ENCODE measurements at regions not wholly inside any gene's neighbourhood (a gene's known extent, or its start where the extent isn't known, plus 50 kb on each side); places are given as distances from the start of the nearest gene placed in this dataset.

GRCh38 chr12:92363295-92364146 lies 217.9 kb upstream of the BTG1 start:
- no peak for TF ChIP-seq CTCF (conservative IDR thresholded peaks at IDR 0.05)
- Mint-ChIP-seq H3K27me3 (no peaks in the 10 kb centered on the region), H3K9me3 (no peaks in the 10 kb centered on the region), H3K27ac (no peak overlapping the region), H3K4me1 (ENCODE audit: unreplicated experiment) (peaks cover 26% of the 10 kb centered on the region), H3K4me3 (no peak overlapping the region), H3K36me3 (no peaks in the 10 kb centered on the region)
- DNase-seq (ENCODE audit: extremely low spot score, unreplicated experiment): no peak

- DNase-seq (ENCODE audit: extremely low spot score, unreplicated experiment): no peak
- Mint-ChIP-seq H3K27ac (no peak overlapping the region), H3K36me3 (no peaks in the 10 kb centered on the region), H3K9me3 (peaks cover 1% of the 10 kb centered on the region), H3K4me1 (ENCODE audit: unreplicated experiment) (peaks cover 28% of the 10 kb centered on the region), H3K27me3 (no peaks in the 10 kb centered on the region), H3K4me3 (no peak overlapping the region)
- no peak for TF ChIP-seq CTCF (conservative IDR thresholded peaks at IDR 0.05)
Observed at GRCh38 chr12:92362785-92363184, 217.1 kb upstream of the BTG1 start.

- H3K9me3 Mint-ChIP-seq: peaks cover 5% of the 10 kb centered on the region
- no peak overlapping the region for H3K27ac Mint-ChIP-seq
- H3K27me3 Mint-ChIP-seq: no peaks in the 10 kb centered on the region
- no peak overlapping the region for H3K4me3 Mint-ChIP-seq
- H3K4me1 Mint-ChIP-seq (ENCODE audit: unreplicated experiment): peaks cover 30% of the 10 kb centered on the region
- no peak for TF ChIP-seq CTCF (conservative IDR thresholded peaks at IDR 0.05)
- H3K36me3 Mint-ChIP-seq: no peaks in the 10 kb centered on the region
- DNase-seq (ENCODE audit: extremely low spot score, unreplicated experiment): no peak
Observed at GRCh38 chr12:92362126-92362525, 216.5 kb upstream of the BTG1 start.

- H3K4me1 Mint-ChIP-seq (ENCODE audit: unreplicated experiment): peaks cover 23% of the 10 kb centered on the region
Observed at GRCh38 chr12:92360543-92360942, 214.9 kb upstream of the BTG1 start.

GRCh38 chr12:92359581-92360209 lies 214.0 kb upstream of the BTG1 start:
- no peaks in the 10 kb centered on the region for H3K36me3 Mint-ChIP-seq
- peaks cover 23% of the 10 kb centered on the region for H3K4me1 Mint-ChIP-seq (ENCODE audit: unreplicated experiment)
- no peak for DNase-seq (ENCODE audit: extremely low spot score, unreplicated experiment)
- peaks cover 10% of the 10 kb centered on the region for H3K9me3 Mint-ChIP-seq
- TF ChIP-seq CTCF (conservative IDR thresholded peaks at IDR 0.05): no peak
- no peaks in the 10 kb centered on the region for H3K27me3 Mint-ChIP-seq
- no peak overlapping the region for H3K4me3 Mint-ChIP-seq
- no peak overlapping the region for H3K27ac Mint-ChIP-seq

More at GRCh38 chr12:92360543-92360942, 214.9 kb upstream of the BTG1 start:
- Mint-ChIP-seq H3K4me3 (no peak overlapping the region), H3K27ac (no peak overlapping the region), H3K36me3 (no peaks in the 10 kb centered on the region), H3K27me3 (no peaks in the 10 kb centered on the region), H3K9me3 (peaks cover 10% of the 10 kb centered on the region)
- no peak for TF ChIP-seq CTCF (conservative IDR thresholded peaks at IDR 0.05)
- no peak for DNase-seq (ENCODE audit: extremely low spot score, unreplicated experiment)

Measured in type B pancreatic cell (in vitro differentiated cells).